Mucosa of descending colon (tissue), 3 donors: ENCODE measurements at regions not wholly inside any gene's neighbourhood (a gene's known extent, or its start where the extent isn't known, plus 50 kb on each side); places are given as distances from the start of the nearest gene placed in this dataset.
A peak's percentile ranks its signal among the peaks of the same experiment; 100 is the strongest.

Experiments
- ATAC-seq: fragments of 200-7000 bp; cut with Tn5 transposase; one replicate; pipeline ENCODE4 v1.9.1; 2020; ENCODE audit warnings: mild to moderate bottlenecking, moderate library complexity
- DNase-seq, 3 donors: peaks; one replicate each; pipeline ENCODE4 v3.0.0-alpha.2; 2020
- H3K36me3 ChIP-seq: fragments of 200-600 bp; one replicate; pipeline ENCODE4 v1.8.0; 2021; ENCODE audit warnings: low read depth, mild to moderate bottlenecking
- H3K4me1 ChIP-seq: fragments of 200-600 bp; one replicate; pipeline ENCODE4 v1.8.0; 2021; ENCODE audit warnings: low read depth, mild to moderate bottlenecking
- H3K4me3 ChIP-seq: fragments of 200-600 bp; one replicate; pipeline ENCODE4 v1.8.0; 2021; ENCODE audit warnings: mild to moderate bottlenecking
- H3K9me3 ChIP-seq: fragments of 200-600 bp; one replicate; pipeline ENCODE4 v1.8.0; 2021; ENCODE audit warnings: mild to moderate bottlenecking
- intact Hi-C, 2 donors: fragments of 100-400 bp; cut with DNase I in 1 of 2; cut with micrococcal nuclease in 1 of 2; formaldehyde crosslinking; loops; one replicate each; pipeline versions ENCODE4 v1.11.0 to v1.11.1; 2022; cut with DNase I, micrococcal nuclease
- TF ChIP-seq, protein P1 (sequence below): fragments of 200-600 bp; IDR thresholded peaks from one replicate; pipeline ENCODE4 v1.8.0; 2022; ENCODE audit warnings: antibody characterized with exemption, mild to moderate bottlenecking
- donor health status: DM: no; HTN: no; CAD: no; lungs with moderate emphysema.
- donor health status: DM: no; HTN: no; CAD: no.
- donor health status: DM: no; HTN: yes; CAD: no.

DNA sequence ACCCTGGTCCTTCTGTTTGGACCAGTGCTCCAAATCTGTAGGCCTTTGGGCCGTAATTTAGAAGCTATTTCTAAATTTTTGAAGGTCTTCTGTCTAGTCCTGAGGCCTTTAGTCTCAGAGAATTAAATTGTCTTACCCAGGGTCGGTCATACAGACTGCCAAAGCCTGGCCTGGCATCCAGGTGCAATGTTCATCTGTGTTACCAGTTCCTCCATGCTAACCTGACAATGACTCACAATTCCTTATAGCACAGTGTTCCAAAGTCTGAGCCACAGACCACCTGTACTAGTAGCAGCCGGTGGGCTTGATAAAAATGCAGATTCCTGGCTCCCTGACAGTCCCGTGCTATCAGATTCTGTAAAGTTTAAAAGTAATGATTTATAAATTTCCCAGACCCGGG lies 77.7 kb upstream of the MAP4K3 start:
- Histone ChIP-seq H3K9me3 (no peaks in the 10 kb centered on the region), H3K4me1 (peaks cover 11% of the 10 kb centered on the region), H3K4me3 (no peak overlapping the region), H3K36me3 (no peaks in the 10 kb centered on the region)
- intact Hi-C loops: no loop called here
- DNase-seq: no peak
- TF ChIP-seq, protein P1, sequence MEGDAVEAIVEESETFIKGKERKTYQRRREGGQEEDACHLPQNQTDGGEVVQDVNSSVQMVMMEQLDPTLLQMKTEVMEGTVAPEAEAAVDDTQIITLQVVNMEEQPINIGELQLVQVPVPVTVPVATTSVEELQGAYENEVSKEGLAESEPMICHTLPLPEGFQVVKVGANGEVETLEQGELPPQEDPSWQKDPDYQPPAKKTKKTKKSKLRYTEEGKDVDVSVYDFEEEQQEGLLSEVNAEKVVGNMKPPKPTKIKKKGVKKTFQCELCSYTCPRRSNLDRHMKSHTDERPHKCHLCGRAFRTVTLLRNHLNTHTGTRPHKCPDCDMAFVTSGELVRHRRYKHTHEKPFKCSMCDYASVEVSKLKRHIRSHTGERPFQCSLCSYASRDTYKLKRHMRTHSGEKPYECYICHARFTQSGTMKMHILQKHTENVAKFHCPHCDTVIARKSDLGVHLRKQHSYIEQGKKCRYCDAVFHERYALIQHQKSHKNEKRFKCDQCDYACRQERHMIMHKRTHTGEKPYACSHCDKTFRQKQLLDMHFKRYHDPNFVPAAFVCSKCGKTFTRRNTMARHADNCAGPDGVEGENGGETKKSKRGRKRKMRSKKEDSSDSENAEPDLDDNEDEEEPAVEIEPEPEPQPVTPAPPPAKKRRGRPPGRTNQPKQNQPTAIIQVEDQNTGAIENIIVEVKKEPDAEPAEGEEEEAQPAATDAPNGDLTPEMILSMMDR: no peak
- peak; percentile 38 for ATAC-seq

DNA sequence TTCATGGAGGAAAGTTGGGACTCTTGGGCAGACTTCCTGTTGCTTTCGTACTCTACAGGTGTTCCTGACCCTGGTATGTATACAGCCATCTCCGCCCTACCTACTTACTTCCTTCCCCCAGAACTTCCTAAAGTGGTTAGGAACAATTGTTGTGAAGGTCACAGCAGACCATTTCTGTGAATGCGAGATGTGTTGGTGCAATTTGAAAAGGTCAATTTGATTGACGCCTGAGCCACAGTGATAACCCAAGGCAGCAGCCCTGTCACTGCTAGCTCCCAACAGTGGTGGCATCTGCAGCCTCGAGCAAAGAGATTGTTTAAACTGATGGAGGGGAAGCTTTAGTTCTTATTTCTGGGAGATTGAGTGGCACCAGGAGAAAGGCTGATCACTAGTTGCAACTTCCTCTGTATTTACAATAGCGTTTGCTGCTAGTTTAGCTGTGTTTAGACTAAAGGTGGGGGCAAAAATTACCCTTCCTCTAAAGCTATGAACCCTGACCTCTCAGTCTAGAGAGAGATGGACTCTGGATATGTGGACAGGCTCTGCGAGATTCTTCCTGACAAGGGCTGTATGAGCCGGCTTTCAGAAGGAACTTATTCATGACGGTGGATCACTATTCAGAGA lies 78.3 kb upstream of the MAP4K3 start:
- Histone ChIP-seq H3K4me3 (no peak overlapping the region), H3K36me3 (no peaks in the 10 kb centered on the region), H3K4me1 (peaks cover 11% of the 10 kb centered on the region), H3K9me3 (no peaks in the 10 kb centered on the region)
- intact Hi-C loops: no loop called here
- TF ChIP-seq, protein P1: no peak
- DNase-seq (no peak), ATAC-seq (peak; percentile 18)

DNA sequence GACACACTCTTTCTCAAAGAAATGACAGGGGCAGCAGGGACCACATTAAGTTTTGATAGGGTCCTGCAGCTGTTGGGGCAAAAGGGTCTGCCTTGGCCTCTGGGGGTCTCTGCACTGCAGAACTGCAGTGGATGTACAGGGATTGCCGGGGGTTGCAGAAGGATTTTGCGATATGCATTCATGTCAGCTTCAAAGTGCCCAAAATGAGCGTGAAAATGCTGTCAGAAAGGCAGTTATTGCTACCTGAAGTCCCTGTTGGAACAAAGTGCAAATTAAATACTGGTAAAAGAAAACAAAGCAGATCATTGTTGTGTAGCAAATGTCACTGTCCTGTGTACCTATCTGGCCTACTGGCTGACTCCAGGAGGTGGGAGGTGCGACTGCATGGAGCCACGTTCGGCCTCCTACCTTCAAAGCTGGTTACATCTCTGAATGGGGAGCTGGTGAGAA lies 78.8 kb upstream of the MAP4K3 start:
- intact Hi-C loops: no loop called here
- DNase-seq (no peak), ATAC-seq (no peak)
- Histone ChIP-seq H3K36me3 (no peaks in the 10 kb centered on the region), H3K4me3 (no peak overlapping the region), H3K9me3 (peaks cover 4% of the 10 kb centered on the region), H3K4me1 (peaks cover 11% of the 10 kb centered on the region)
- TF ChIP-seq, protein P1: no peak

DNA sequence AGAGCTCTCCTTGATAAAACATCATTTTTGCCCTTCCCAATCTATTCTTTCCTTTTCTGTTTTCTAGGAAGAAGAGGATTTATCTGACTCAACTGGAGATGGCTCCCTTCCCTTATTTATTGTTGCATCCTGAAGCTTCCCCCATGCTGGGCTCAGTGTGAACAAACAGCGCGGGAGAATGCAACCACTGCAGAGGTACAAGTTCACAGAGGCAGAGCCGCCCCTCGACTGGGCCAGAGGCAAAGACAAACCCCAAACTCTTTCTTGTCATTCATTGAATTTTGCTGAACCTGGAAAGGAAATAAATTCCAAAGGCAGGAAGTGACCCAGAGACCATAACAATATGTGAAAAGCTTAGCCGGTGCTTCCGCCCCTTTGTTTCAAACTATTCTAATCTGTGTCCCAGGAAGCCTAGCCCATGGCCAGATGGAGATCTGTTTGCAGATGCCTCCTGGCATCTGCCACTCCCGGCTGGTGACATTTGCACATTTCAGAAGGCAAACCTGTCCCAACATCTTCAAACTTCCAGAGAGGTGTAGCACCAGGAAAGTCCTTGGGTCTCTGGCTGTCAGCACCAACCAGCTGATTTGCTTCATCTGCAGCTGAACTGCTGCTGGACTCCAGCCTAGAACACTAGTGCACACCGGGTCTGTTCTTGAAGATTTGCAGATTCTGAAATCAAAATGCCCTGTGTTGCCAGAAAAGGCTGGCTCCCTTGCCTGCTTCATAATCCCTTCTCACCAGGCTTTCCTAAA lies 79.4 kb upstream of the MAP4K3 start:
- DNase-seq: no peak
- intact Hi-C loops: no loop called here
- no peaks in the 10 kb centered on the region for H3K36me3 ChIP-seq
- H3K4me1 ChIP-seq: peaks cover 11% of the 10 kb centered on the region
- peaks cover 10% of the 10 kb centered on the region for H3K9me3 ChIP-seq
- no peak for ATAC-seq
- no peak overlapping the region for H3K4me3 ChIP-seq
- TF ChIP-seq, protein P1: no peak

DNA sequence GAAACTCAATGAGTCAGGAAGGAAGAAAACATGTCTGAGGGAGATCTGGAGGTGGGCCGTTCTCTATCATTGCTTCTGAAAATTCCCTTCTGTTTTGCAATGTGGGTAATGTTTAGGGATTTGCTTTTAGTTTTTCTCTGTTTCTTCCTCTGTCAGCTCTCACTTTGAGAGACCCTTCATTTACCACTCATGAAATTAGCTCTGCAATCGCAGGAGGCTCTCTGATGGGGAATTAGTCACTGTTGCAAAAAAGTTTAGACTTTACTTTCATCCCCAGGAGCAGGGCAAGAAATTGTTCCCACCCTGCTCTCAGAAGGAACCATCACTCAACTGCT lies 80.0 kb upstream of the MAP4K3 start:
- DNase-seq: no peak
- peaks cover 10% of the 10 kb centered on the region for H3K4me1 ChIP-seq
- H3K36me3 ChIP-seq: no peaks in the 10 kb centered on the region
- peaks cover 15% of the 10 kb centered on the region for H3K9me3 ChIP-seq
- intact Hi-C loops: no loop called here
- TF ChIP-seq, protein P1: no peak
- no peak overlapping the region for H3K4me3 ChIP-seq
- ATAC-seq: no peak
